ENCODE measurements at regions not wholly inside any gene's neighbourhood (a gene's known extent, or its start where the extent isn't known, plus 50 kb on each side); places are given as distances from the start of the nearest gene placed in this dataset.

GRCh38 chr5:54739371-54739770, 221.8 kb downstream of the SNX18 start:
- no peak for DNase-seq

GRCh38 chr5:54738973-54739367, 221.4 kb downstream of the SNX18 start:
- no peak for DNase-seq

GRCh38 chr5:54738118-54738972, 220.8 kb downstream of the SNX18 start:
- DNase-seq, result no peak

- DNase-seq, result no peak
These were observed 218.6 kb downstream of the SNX18 start for GRCh38 chr5:54736003-54736797.

- no peak for DNase-seq
These were observed 215.5 kb downstream of the SNX18 start for GRCh38 chr5:54733101-54733500.

- no peak for DNase-seq
These were observed 214.5 kb downstream of the SNX18 start for GRCh38 chr5:54732108-54732507.

GRCh38 chr5:54728588-54728915, 211.0 kb downstream of the SNX18 start:
- DNase-seq, result no peak

GRCh38 chr5:54727874-54728587, 210.5 kb downstream of the SNX18 start:
- peak; percentile 54 for DNase-seq

GRCh38 chr5:54725391-54726280, 208.1 kb downstream of the SNX18 start:
- DNase-seq, result no peak

GRCh38 chr5:54722846-54723433, 205.4 kb downstream of the SNX18 start:
- DNase-seq, result no peak

GRCh38 chr5:54721951-54722654, 204.5 kb downstream of the SNX18 start:
- no peak for DNase-seq

- no peak for DNase-seq
These were observed 203.6 kb downstream of the SNX18 start for GRCh38 chr5:54721116-54721515.

GRCh38 chr5:54720341-54720740, 202.8 kb downstream of the SNX18 start:
- DNase-seq, result no peak

GRCh38 chr5:54719384-54720283, 202.1 kb downstream of the SNX18 start:
- no peak for DNase-seq

GRCh38 chr5:54718656-54719055, 201.1 kb downstream of the SNX18 start:
- no peak for DNase-seq

GRCh38 chr5:54717870-54718269, 200.3 kb downstream of the SNX18 start:
- no peak for DNase-seq

GRCh38 chr5:54717459-54717858, 199.9 kb downstream of the SNX18 start:
- no peak for DNase-seq

- no peak for DNase-seq
These were observed 196.5 kb downstream of the SNX18 start for GRCh38 chr5:54713923-54714581.

GRCh38 chr5:54709096-54709495, 191.5 kb downstream of the SNX18 start:
- DNase-seq, result no peak

- no peak for DNase-seq
These were observed 190.3 kb downstream of the SNX18 start for GRCh38 chr5:54707841-54708240.

Data from NCI-H1417 treated with DMSO at 0.1 percent for 48 hours (cell line).